Gastroesophageal sphincter (tissue), 3 donors: ENCODE measurements at regions not wholly inside any gene's neighbourhood (a gene's known extent, or its start where the extent isn't known, plus 50 kb on each side); places are given as distances from the start of the nearest gene placed in this dataset.

Experiments used
- EP300 ChIP-seq: sonication (generic); formaldehyde crosslinking; IDR thresholded peaks from one replicate; pipeline ENCODE4 v1.6.1; 2017; ENCODE audit warnings: antibody characterized with exemption, mild to moderate bottlenecking
- POLR2A ChIP-seq, 2 donors: fragments of 450-650 bp; IDR thresholded peaks; one replicate each; pipeline ENCODE4 v1.6.1; 2017; ENCODE audit warnings: antibody characterized with exemption in 2 of 2, mild to moderate bottlenecking in 2 of 2, moderate library complexity in 1 of 2
- POLR2AphosphoS5 ChIP-seq: sonication (generic); formaldehyde crosslinking; IDR thresholded peaks from one replicate; pipeline ENCODE4 v1.6.1; 2017; ENCODE audit warnings: antibody characterized with exemption
- TF ChIP-seq, protein P1 (sequence below), 4 experiments: fragments of 200-600 bp in 2 of 4; fragments of 450-650 bp in 2 of 4; sonication (generic) in 1 of 4; IDR thresholded peaks; one replicate each; pipeline ENCODE4 v1.5.1; 2017 to 2019; ENCODE audit warnings: antibody characterized with exemption in 4 of 4, mild to moderate bottlenecking in 2 of 4, moderate library complexity in 2 of 4

GRCh38 chr6:74069089-74069581, 373.1 kb downstream of the CD109 start:
- TF ChIP-seq, protein P1, sequence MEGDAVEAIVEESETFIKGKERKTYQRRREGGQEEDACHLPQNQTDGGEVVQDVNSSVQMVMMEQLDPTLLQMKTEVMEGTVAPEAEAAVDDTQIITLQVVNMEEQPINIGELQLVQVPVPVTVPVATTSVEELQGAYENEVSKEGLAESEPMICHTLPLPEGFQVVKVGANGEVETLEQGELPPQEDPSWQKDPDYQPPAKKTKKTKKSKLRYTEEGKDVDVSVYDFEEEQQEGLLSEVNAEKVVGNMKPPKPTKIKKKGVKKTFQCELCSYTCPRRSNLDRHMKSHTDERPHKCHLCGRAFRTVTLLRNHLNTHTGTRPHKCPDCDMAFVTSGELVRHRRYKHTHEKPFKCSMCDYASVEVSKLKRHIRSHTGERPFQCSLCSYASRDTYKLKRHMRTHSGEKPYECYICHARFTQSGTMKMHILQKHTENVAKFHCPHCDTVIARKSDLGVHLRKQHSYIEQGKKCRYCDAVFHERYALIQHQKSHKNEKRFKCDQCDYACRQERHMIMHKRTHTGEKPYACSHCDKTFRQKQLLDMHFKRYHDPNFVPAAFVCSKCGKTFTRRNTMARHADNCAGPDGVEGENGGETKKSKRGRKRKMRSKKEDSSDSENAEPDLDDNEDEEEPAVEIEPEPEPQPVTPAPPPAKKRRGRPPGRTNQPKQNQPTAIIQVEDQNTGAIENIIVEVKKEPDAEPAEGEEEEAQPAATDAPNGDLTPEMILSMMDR (IDR thresholded peaks at IDR 0.05): no peak
- no peak for TF ChIP-seq EP300
- TF ChIP-seq POLR2AphosphoS5: no peak
- no peak for TF ChIP-seq POLR2A (IDR thresholded peaks at IDR 0.05)
